Activated CD8-positive, alpha-beta T cell treated with anti-CD3 and anti-CD28 coated beads for 36 hours (primary cell): ENCODE measurements at regions not wholly inside any gene's neighbourhood (a gene's known extent, or its start where the extent isn't known, plus 50 kb on each side); places are given as distances from the start of the nearest gene placed in this dataset.

ENCODE experiments used
- ATAC-seq: fragments of 200-7000 bp; cut with Tn5 transposase; one replicate; pipeline ENCODE4 v1.10.0; 2021; ENCODE audit warnings: mild to moderate bottlenecking, moderate library complexity
- CTCF ChIA-PET: fragments of 350-600 bp; sonication (Branson Sonifier 250); formaldehyde crosslinking; loops from one replicate; lab custom pipeline; 2021; ENCODE audit warnings: antibody characterized with exemption; lab: Charles Lee
- POLR2A ChIA-PET: fragments of 350-600 bp; sonication (Branson Sonifier 250); formaldehyde crosslinking; loops from one replicate; lab custom pipeline; 2021; ENCODE audit warnings: antibody characterized with exemption; lab: Charles Lee
- DNase-seq: peaks from one replicate; pipeline ENCODE4 v3.0.0-alpha.2; 2020
- H3K27ac Mint-ChIP-seq: one replicate; pipeline ENCODE4 v1.8.0; 2021; ENCODE audit warnings: mild to moderate bottlenecking, mixed read lengths
- H3K27me3 Mint-ChIP-seq: one replicate; pipeline ENCODE4 v1.8.0; 2021; ENCODE audit warnings: mixed read lengths
- H3K36me3 Mint-ChIP-seq: one replicate; pipeline ENCODE4 v1.8.0; 2021; ENCODE audit warnings: low read depth, mixed read lengths
- H3K4me1 Mint-ChIP-seq: one replicate; pipeline ENCODE4 v1.8.0; 2021; ENCODE audit warnings: low read depth, mixed read lengths
- H3K4me3 Mint-ChIP-seq: one replicate; pipeline ENCODE4 v1.8.0; 2021; ENCODE audit warnings: mild to moderate bottlenecking, moderate library complexity, mixed read lengths
- H3K9me3 Mint-ChIP-seq: one replicate; pipeline ENCODE4 v1.8.0; 2021; ENCODE audit warnings: mixed read lengths
- CTCF ChIP-seq: fragments of 200-600 bp; IDR thresholded peaks from one replicate; pipeline ENCODE4 v1.8.0; 2022; ENCODE audit warnings: antibody characterized with exemption, mild to moderate bottlenecking
- intact Hi-C: fragments of 100-400 bp; cut with micrococcal nuclease; formaldehyde crosslinking; loops from one replicate; pipeline ENCODE4 v1.10.0; 2022

GRCh38 chr12:19596434-19597166, 157.3 kb downstream of the AEBP2 start:
- no peaks in the 10 kb centered on the region for H3K36me3 Mint-ChIP-seq
- CTCF ChIA-PET: no interaction called here
- intact Hi-C loops: no loop called here

GRCh38 chr12:19597167-19598026, 158.1 kb downstream of the AEBP2 start:
- DNase-seq (no peak), ATAC-seq (no peak)
- Mint-ChIP-seq H3K4me1 (no peaks in the 10 kb centered on the region), H3K27me3 (no peaks in the 10 kb centered on the region), H3K36me3 (no peaks in the 10 kb centered on the region), H3K27ac (no peak overlapping the region), H3K9me3 (no peaks in the 10 kb centered on the region), H3K4me3 (no peak overlapping the region)
- intact Hi-C loops: no loop called here
- ChIA-PET POLR2A (no interaction called here), CTCF (no interaction called here)
- TF ChIP-seq CTCF: no peak

More at GRCh38 chr12:19596434-19597166, 157.3 kb downstream of the AEBP2 start:
- POLR2A ChIA-PET: no interaction called here
- TF ChIP-seq CTCF: no peak
- DNase-seq (no peak), ATAC-seq (no peak)
- H3K27me3 Mint-ChIP-seq: no peaks in the 10 kb centered on the region
- H3K27ac Mint-ChIP-seq: no peak overlapping the region
- no peak overlapping the region for H3K4me3 Mint-ChIP-seq
- no peaks in the 10 kb centered on the region for H3K4me1 Mint-ChIP-seq
- H3K9me3 Mint-ChIP-seq: no peaks in the 10 kb centered on the region

GRCh38 chr12:19605720-19606119, 166.4 kb downstream of the AEBP2 start:
- no peak overlapping the region for H3K27ac Mint-ChIP-seq
- peaks cover 2% of the 10 kb centered on the region for H3K9me3 Mint-ChIP-seq
- H3K4me3 Mint-ChIP-seq: no peak overlapping the region
- no peaks in the 10 kb centered on the region for H3K27me3 Mint-ChIP-seq
- TF ChIP-seq CTCF: no peak
- ChIA-PET POLR2A (no interaction called here), CTCF (no interaction called here)
- no peak for ATAC-seq
- no peak for DNase-seq
- intact Hi-C loops: no loop called here
- peaks cover 10% of the 10 kb centered on the region for H3K36me3 Mint-ChIP-seq
- H3K4me1 Mint-ChIP-seq: no peaks in the 10 kb centered on the region

DNA sequence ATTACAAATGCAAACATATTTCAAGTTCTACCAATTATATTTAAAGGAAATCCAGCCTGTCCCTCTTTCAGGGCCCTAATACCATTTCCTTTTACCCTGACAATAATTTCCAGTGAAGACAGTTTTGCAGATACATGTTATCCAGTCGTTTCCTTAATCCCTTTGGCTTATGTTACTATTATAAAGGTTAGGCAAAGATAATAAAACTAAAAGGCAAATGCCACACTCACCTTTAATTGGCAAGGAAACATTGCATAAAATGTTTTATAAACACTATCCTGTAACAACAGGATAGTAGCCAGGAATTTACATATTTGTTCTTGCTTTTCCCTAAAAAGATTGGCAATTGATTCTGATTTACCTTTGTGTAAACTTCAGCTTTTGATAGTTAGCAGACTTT, 168.7 kb downstream of the AEBP2 start:
- Mint-ChIP-seq H3K36me3 (peaks cover 13% of the 10 kb centered on the region), H3K4me1 (no peaks in the 10 kb centered on the region), H3K27me3 (no peaks in the 10 kb centered on the region), H3K9me3 (peaks cover 2% of the 10 kb centered on the region), H3K27ac (no peak overlapping the region), H3K4me3 (no peak overlapping the region)
- ATAC-seq (no peak), DNase-seq (no peak)
- POLR2A ChIA-PET: no interaction called here
- no peak for TF ChIP-seq CTCF
- CTCF ChIA-PET: no interaction called here
- intact Hi-C loops: no loop called here

GRCh38 chr12:19613051-19613535, 173.8 kb downstream of the AEBP2 start:
- DNase-seq (no peak), ATAC-seq (no peak)
- H3K4me1 Mint-ChIP-seq: peaks cover 8% of the 10 kb centered on the region
- ChIA-PET CTCF (no interaction called here), POLR2A (no interaction called here)
- H3K36me3 Mint-ChIP-seq: peaks cover 5% of the 10 kb centered on the region
- H3K27me3 Mint-ChIP-seq: no peaks in the 10 kb centered on the region
- H3K27ac Mint-ChIP-seq: no peak overlapping the region
- no peak overlapping the region for H3K4me3 Mint-ChIP-seq
- intact Hi-C loops: no loop called here
- H3K9me3 Mint-ChIP-seq: no peaks in the 10 kb centered on the region
- no peak for TF ChIP-seq CTCF
